GM10266 (cell line): ENCODE measurements at regions not wholly inside any gene's neighbourhood (a gene's known extent, or its start where the extent isn't known, plus 50 kb on each side); places are given as distances from the start of the nearest gene placed in this dataset.
"Not testable (repeated sequence)": the region's sequence is repeated elsewhere in the genome, so short reads cannot be mapped to it uniquely, and the experiment has no call there.

Experiments
- DNase-seq: peaks from one replicate; pipeline ENCODE4 v3.0.0; 2012; ENCODE audit errors: extremely low spot score
- CTCF ChIP-seq: IDR thresholded peaks from 2 replicates; pipeline ENCODE4 v1.5.1; 2012; ENCODE audit warnings: mild to moderate bottlenecking, low read depth; ENCODE audit not compliant: control insufficient read depth, insufficient read depth; ENCODE audit errors: missing control alignments

- no peak for DNase-seq
- no peak for TF ChIP-seq CTCF
Measured at GRCh38 chr1:177669161-177669560, 300.7 kb downstream of the SEC16B start.

- no peak for TF ChIP-seq CTCF
Measured at GRCh38 chr1:177665935-177666334, 303.9 kb downstream of the SEC16B start.

GRCh38 chr1:177664742-177665141 is 305.1 kb downstream of the SEC16B start:
- DNase-seq, result not testable (repeated sequence)

More at GRCh38 chr1:177665935-177666334, 303.9 kb downstream of the SEC16B start:
- DNase-seq, result no peak

GRCh38 chr1:177660188-177660587 is 309.7 kb downstream of the SEC16B start:
- TF ChIP-seq CTCF, result no peak
- DNase-seq, result no peak

- TF ChIP-seq CTCF, result no peak
- DNase-seq, result no peak
Measured at GRCh38 chr1:177659281-177659680, 310.6 kb downstream of the SEC16B start.

- no peak for TF ChIP-seq CTCF
- no peak for DNase-seq
Measured at GRCh38 chr1:177656598-177656997, 313.3 kb downstream of the SEC16B start.

- DNase-seq, result no peak
- TF ChIP-seq CTCF, result no peak
Measured at GRCh38 chr1:177650947-177651346, 318.9 kb downstream of the SEC16B start.

GRCh38 chr1:177648731-177649265 is 321.1 kb downstream of the SEC16B start:
- TF ChIP-seq CTCF, result no peak
- DNase-seq, result no peak
